IPS DF 4.7 (cell line): ENCODE measurements at regions not wholly inside any gene's neighbourhood (a gene's known extent, or its start where the extent isn't known, plus 50 kb on each side); places are given as distances from the start of the nearest gene placed in this dataset.

Source experiments
- DNase-seq: peaks from one replicate; pipeline ENCODE4 v3.0.0-alpha.2; 2013; ENCODE audit warnings: low spot score; ENCODE audit errors: extremely low read depth

- DNase-seq, result no peak
Observed at GRCh38 chr15:66928101-66928500, 137.3 kb upstream of the SMAD3 start.

- no peak for DNase-seq
Observed at GRCh38 chr15:66928784-66929183, 136.6 kb upstream of the SMAD3 start.

- DNase-seq, result no peak
Observed at GRCh38 chr15:66929843-66930402, 135.5 kb upstream of the SMAD3 start.

- DNase-seq, result no peak
Observed at GRCh38 chr15:66931768-66932633, 133.4 kb upstream of the SMAD3 start.

GRCh38 chr15:66932634-66933024 is 132.8 kb upstream of the SMAD3 start:
- DNase-seq, result no peak

- DNase-seq, result no peak
Observed at GRCh38 chr15:66933932-66934867, 131.2 kb upstream of the SMAD3 start.

GRCh38 chr15:66934868-66935520 is 130.4 kb upstream of the SMAD3 start:
- DNase-seq, result no peak

- DNase-seq, result no peak
Observed at GRCh38 chr15:66935688-66936087, 129.7 kb upstream of the SMAD3 start.

GRCh38 chr15:66936109-66936860 is 129.1 kb upstream of the SMAD3 start:
- no peak for DNase-seq

- DNase-seq, result no peak
Observed at GRCh38 chr15:66936861-66937582, 128.4 kb upstream of the SMAD3 start.

- no peak for DNase-seq
Observed at GRCh38 chr15:66937588-66937987, 127.8 kb upstream of the SMAD3 start.

GRCh38 chr15:66938114-66938830 is 127.1 kb upstream of the SMAD3 start:
- no peak for DNase-seq

- DNase-seq, result no peak
Observed at GRCh38 chr15:66939016-66939415, 126.4 kb upstream of the SMAD3 start.

- no peak for DNase-seq
Observed at GRCh38 chr15:66939451-66940023, 125.9 kb upstream of the SMAD3 start.

GRCh38 chr15:66940368-66940767 is 125.0 kb upstream of the SMAD3 start:
- no peak for DNase-seq

- DNase-seq, result no peak
Observed at GRCh38 chr15:66941108-66941711, 124.2 kb upstream of the SMAD3 start.

GRCh38 chr15:66941791-66942190 is 123.6 kb upstream of the SMAD3 start:
- DNase-seq, result no peak

GRCh38 chr15:66942649-66943390 is 122.6 kb upstream of the SMAD3 start:
- DNase-seq, result no peak
